HG02623 (cell line): ENCODE measurements at regions not wholly inside any gene's neighbourhood (a gene's known extent, or its start where the extent isn't known, plus 50 kb on each side); places are given as distances from the start of the nearest gene placed in this dataset.
"Not testable (repeated sequence)": the region's sequence is repeated elsewhere in the genome, so short reads cannot be mapped to it uniquely, and the experiment has no call there.

Experiments used
- ATAC-seq: cut with Tn5 transposase; IDR thresholded peaks from one replicate; pipeline ENCODE4 v1.9.1; 2021; ENCODE audit warnings: moderate library complexity; ENCODE audit not compliant: unreplicated experiment

GRCh38 chr9:27800692-27801370 is 227.6 kb upstream of the C9orf72 start:
- no peak for ATAC-seq

- ATAC-seq, result no peak
Measured at GRCh38 chr9:27801545-27801944, 228.3 kb upstream of the C9orf72 start.

GRCh38 chr9:27802418-27802817 is 229.1 kb upstream of the C9orf72 start:
- no peak for ATAC-seq

- no peak for ATAC-seq
Measured at GRCh38 chr9:27808864-27809263, 235.6 kb upstream of the C9orf72 start.

- ATAC-seq, result no peak
Measured at GRCh38 chr9:27817747-27818146, 244.5 kb upstream of the C9orf72 start.

- ATAC-seq, result no peak
Measured at GRCh38 chr9:27818348-27818747, 245.1 kb upstream of the C9orf72 start.

- ATAC-seq, result no peak
Measured at GRCh38 chr9:27828908-27829307, 255.6 kb upstream of the C9orf72 start.

- ATAC-seq, result no peak
Measured at GRCh38 chr9:27829621-27830020, 256.3 kb upstream of the C9orf72 start.

- ATAC-seq, result not testable (repeated sequence)
Measured at GRCh38 chr9:27832108-27832507, 258.8 kb upstream of the C9orf72 start.

- ATAC-seq, result no peak
Measured at GRCh38 chr9:27835286-27835685, 262.0 kb upstream of the C9orf72 start.

GRCh38 chr9:27835746-27836145 is 262.5 kb upstream of the C9orf72 start:
- ATAC-seq, result no peak

- ATAC-seq, result no peak
Measured at GRCh38 chr9:27836661-27837401, 263.6 kb upstream of the C9orf72 start.

- no peak for ATAC-seq
Measured at GRCh38 chr9:27838876-27839275, 265.6 kb upstream of the C9orf72 start.

- ATAC-seq, result not testable (repeated sequence)
Measured at GRCh38 chr9:27839767-27840166, 266.5 kb upstream of the C9orf72 start.

- ATAC-seq, result no peak
Measured at GRCh38 chr9:27844797-27845196, 271.5 kb upstream of the C9orf72 start.

GRCh38 chr9:27847380-27847779 is 274.1 kb upstream of the C9orf72 start:
- no peak for ATAC-seq

GRCh38 chr9:27847818-27848217 is 274.5 kb upstream of the C9orf72 start:
- no peak for ATAC-seq

GRCh38 chr9:27848315-27848714 is 275.0 kb upstream of the C9orf72 start:
- ATAC-seq, result no peak

- no peak for ATAC-seq
Measured at GRCh38 chr9:27851858-27852257, 278.6 kb upstream of the C9orf72 start.

GRCh38 chr9:27853529-27853928 is 280.2 kb upstream of the C9orf72 start:
- ATAC-seq, result no peak

GRCh38 chr9:27856054-27856453 is 282.8 kb upstream of the C9orf72 start:
- no peak for ATAC-seq

- ATAC-seq, result no peak
Measured at GRCh38 chr9:27856748-27857147, 283.5 kb upstream of the C9orf72 start.

GRCh38 chr9:27861887-27862286 is 288.6 kb upstream of the C9orf72 start:
- no peak for ATAC-seq
